Liver (tissue), 8 donors: ENCODE measurements at regions not wholly inside any gene's neighbourhood (a gene's known extent, or its start where the extent isn't known, plus 50 kb on each side); places are given as distances from the start of the nearest gene placed in this dataset.

Source experiments
- DNase-seq: peaks from one replicate; pipeline ENCODE4 v3.0.0-alpha.2; 2017; ENCODE audit warnings: low spot score
- H3K27ac ChIP-seq, 2 donors: one replicate each; pipeline ENCODE4 v1.7.0; 2013; ENCODE audit warnings: inconsistent platforms in 2 of 2, low read length in 2 of 2, control low read depth in 1 of 2, low read depth in 1 of 2, mild to moderate bottlenecking in 1 of 2
- H3K27me3 ChIP-seq, 4 donors: one replicate each; pipeline versions ENCODE4 v1.6.1 to v1.7.0; 2013; ENCODE audit warnings: low read length in 3 of 4, inconsistent platforms in 1 of 4, mild to moderate bottlenecking in 1 of 4, moderate library complexity in 1 of 4; ENCODE audit not compliant: control insufficient read depth in 4 of 4, insufficient read depth in 4 of 4
- H3K36me3 ChIP-seq, 4 donors: one replicate each; pipeline versions ENCODE4 v1.6.1 to v1.7.0; 2013; ENCODE audit warnings: low read length in 3 of 4, mild to moderate bottlenecking in 3 of 4, low read depth in 1 of 4, moderate library complexity in 1 of 4; ENCODE audit not compliant: control insufficient read depth in 4 of 4, insufficient read depth in 3 of 4
- H3K4me1 ChIP-seq, 4 donors: one replicate each; pipeline versions ENCODE4 v1.6.1 to v1.7.0; 2013; ENCODE audit warnings: low read length in 3 of 4, mild to moderate bottlenecking in 3 of 4, moderate library complexity in 1 of 4; ENCODE audit not compliant: control insufficient read depth in 4 of 4, insufficient read depth in 4 of 4
- H3K4me3 ChIP-seq, 3 donors: one replicate each; pipeline versions ENCODE4 v1.6.1 to v1.7.0; 2013; ENCODE audit warnings: low read length in 3 of 3, control low read depth in 1 of 3, low read depth in 1 of 3, mild to moderate bottlenecking in 1 of 3
- H3K9ac ChIP-seq, 2 donors: one replicate each; pipeline ENCODE4 v1.7.0; 2013; ENCODE audit warnings: low read length in 2 of 2, mild to moderate bottlenecking in 2 of 2, moderate library complexity in 2 of 2, control low read depth in 1 of 2, low read depth in 1 of 2
- H3K9me3 ChIP-seq, 4 donors: one replicate each; pipeline versions ENCODE4 v1.6.1 to v1.7.0; 2013; ENCODE audit warnings: low read length in 3 of 4; ENCODE audit not compliant: control insufficient read depth in 4 of 4
- ATF3 ChIP-seq: IDR thresholded peaks from 2 replicates; pipeline ENCODE4 v1.6.1; 2016; ENCODE audit warnings: antibody characterized with exemption
- CTCF ChIP-seq: fragments of 150-350 bp; IDR thresholded peaks from 2 replicates; pipeline ENCODE4 v1.5.1; 2017; ENCODE audit warnings: improper control_type of control experiment, low read depth, low read length; ENCODE audit not compliant: missing input control
- EGR1 ChIP-seq, 2 donors: IDR thresholded peaks; 2 replicates each; pipeline ENCODE4 v1.6.1; 2016 to 2018; ENCODE audit warnings: antibody characterized with exemption in 2 of 2, low read depth in 2 of 2
- FOXA1 ChIP-seq: IDR thresholded peaks from 2 replicates; pipeline ENCODE4 v1.6.1; 2016; ENCODE audit warnings: antibody characterized with exemption
- FOXA2 ChIP-seq: IDR thresholded peaks from 2 replicates; pipeline ENCODE4 v1.6.1; 2016; ENCODE audit warnings: antibody characterized with exemption
- GABPA ChIP-seq, 2 donors: IDR thresholded peaks in 1 of 2; conservative IDR thresholded peaks in 1 of 2; 2 replicates each; pipeline ENCODE4 v1.6.1; 2016; ENCODE audit warnings: antibody characterized with exemption in 2 of 2, mild to moderate bottlenecking in 1 of 2, moderate library complexity in 1 of 2
- HNF4A ChIP-seq, 2 donors: conservative IDR thresholded peaks; 2 replicates each; pipeline ENCODE4 v1.6.1; 2016; ENCODE audit warnings: antibody characterized with exemption in 2 of 2, mild to moderate bottlenecking in 2 of 2
- HNF4G ChIP-seq: IDR thresholded peaks from 2 replicates; pipeline ENCODE4 v1.6.1; 2016; ENCODE audit warnings: antibody characterized with exemption
- JUND ChIP-seq, 2 donors: IDR thresholded peaks; 2 replicates each; pipeline ENCODE4 v1.6.1; 2016; ENCODE audit warnings: antibody characterized with exemption in 2 of 2
- MAX ChIP-seq: IDR thresholded peaks from 2 replicates; pipeline ENCODE4 v1.6.1; 2016; ENCODE audit warnings: antibody characterized with exemption
- NR2F2 ChIP-seq: IDR thresholded peaks from 2 replicates; pipeline ENCODE4 v1.6.1; 2016; ENCODE audit warnings: antibody characterized with exemption
- RAD21 ChIP-seq, 2 donors: IDR thresholded peaks; 2 replicates each; pipeline ENCODE4 v1.6.1; 2016; ENCODE audit warnings: antibody characterized with exemption in 2 of 2, mild to moderate bottlenecking in 2 of 2
- REST ChIP-seq: IDR thresholded peaks from 2 replicates; pipeline ENCODE4 v1.6.1; 2016; ENCODE audit warnings: antibody characterized with exemption, mild to moderate bottlenecking
- RXRA ChIP-seq, 2 donors: IDR thresholded peaks; 2 replicates each; pipeline ENCODE4 v1.6.1; 2017 to 2018; ENCODE audit warnings: antibody characterized with exemption in 2 of 2, mild to moderate bottlenecking in 1 of 2
- SP1 ChIP-seq: IDR thresholded peaks from 2 replicates; pipeline ENCODE4 v1.6.1; 2018; ENCODE audit warnings: antibody characterized with exemption, mild to moderate bottlenecking
- TAF1 ChIP-seq: conservative IDR thresholded peaks from 2 replicates; pipeline ENCODE4 v1.6.1; 2016; ENCODE audit warnings: antibody characterized with exemption, mild to moderate bottlenecking
- YY1 ChIP-seq: IDR thresholded peaks from 2 replicates; pipeline ENCODE4 v1.6.1; 2016; ENCODE audit warnings: antibody characterized with exemption, mild to moderate bottlenecking
- ZBTB33 ChIP-seq: IDR thresholded peaks from 2 replicates; pipeline ENCODE4 v1.6.1; 2016; ENCODE audit warnings: antibody characterized with exemption
- WGBS: extraction: QIAGEN DNeasy Blood & Tissue Kit; methylation state at CpG from one replicate; pipeline ENCODE4 v1.1.7; 2013; 5-methylcytosine and 5-hydroxymethylcytosine counted together
- donor health status: healthy.
- donor health status: healthy.
- donor health status: healthy.
- donor health status: healthy.
- donor health status: healthy.

- 79% methylated on average over 3 of the region's 3 CpGs for WGBS
- Histone ChIP-seq H3K4me1 (no peaks in the 10 kb centered on the region), H3K9ac (no peak overlapping the region), H3K4me3 (no peak overlapping the region), H3K27ac (no peak overlapping the region), H3K9me3 (no peaks in the 10 kb centered on the region), H3K27me3 (no peaks in the 10 kb centered on the region), H3K36me3 (no peaks in the 10 kb centered on the region)
- TF ChIP-seq RXRA (IDR thresholded peaks at IDR 0.05) (no peak), JUND (IDR thresholded peaks at IDR 0.05) (no peak), FOXA1 (no peak), YY1 (no peak), ATF3 (no peak), TAF1 (no peak), FOXA2 (no peak), CTCF (no peak), GABPA (IDR thresholded peaks at IDR 0.05 in 1 of 2, conservative IDR thresholded peaks at IDR 0.05 in 1 of 2) (no peak), RAD21 (IDR thresholded peaks at IDR 0.05) (no peak), NR2F2 (no peak), MAX (no peak), HNF4A (conservative IDR thresholded peaks at IDR 0.05) (no peak), ZBTB33 (no peak), REST (no peak), HNF4G (no peak), EGR1 (IDR thresholded peaks at IDR 0.05; ENCODE audit: low read depth in 2 of 2) (no peak), SP1 (no peak)
- no peak for DNase-seq
Observed at GRCh38 chr4:32864713-32865351, 2144.7 kb downstream of the PCDH7 start.
